Testis (tissue), 2 donors: ENCODE measurements at regions not wholly inside any gene's neighbourhood (a gene's known extent, or its start where the extent isn't known, plus 50 kb on each side); places are given as distances from the start of the nearest gene placed in this dataset.

Source experiments
- DNase-seq: peaks from one replicate; pipeline ENCODE4 v3.0.0-alpha.2; 2019
- H3K27ac ChIP-seq, 2 donors: fragments of 200-600 bp; sonication (generic); one replicate each; pipeline ENCODE4 v1.5.1; 2019
- H3K27me3 ChIP-seq: fragments of 200-600 bp; sonication (generic); one replicate; pipeline ENCODE4 v1.5.1; 2019
- H3K36me3 ChIP-seq: fragments of 200-600 bp; sonication (generic); one replicate; pipeline ENCODE4 v1.5.1; 2017; ENCODE audit warnings: low read depth; ENCODE audit errors: missing control alignments
- H3K4me1 ChIP-seq: fragments of 200-600 bp; sonication (generic); one replicate; pipeline ENCODE4 v1.5.1; 2019
- H3K4me3 ChIP-seq, 2 donors: fragments of 200-600 bp; sonication (generic); one replicate each; pipeline ENCODE4 v1.5.1; 2017 to 2019
- H3K9me3 ChIP-seq: fragments of 200-600 bp; sonication (generic); one replicate; pipeline ENCODE4 v1.5.1; 2017
- CTCF ChIP-seq, 3 experiments: fragments of 450-650 bp in 2 of 3; fragments of 200-600 bp in 1 of 3; sonication (generic) in 1 of 3; IDR thresholded peaks; one replicate each; pipeline ENCODE4 v1.5.1; 2016 to 2019; ENCODE audit warnings: antibody characterized with exemption in 3 of 3, mild to moderate bottlenecking in 2 of 3, moderate library complexity in 1 of 3
- POLR2A ChIP-seq: fragments of 450-650 bp; IDR thresholded peaks from one replicate; pipeline ENCODE4 v1.6.1; 2017; ENCODE audit warnings: antibody characterized with exemption, mild to moderate bottlenecking, moderate library complexity
- WGBS, 2 donors: methylation state at CpG; one replicate each; pipeline ENCODE4 v1.1.5; 2018; 5-methylcytosine and 5-hydroxymethylcytosine counted together
- intact Hi-C: fragments of 100-400 bp; cut with DNase I; formaldehyde crosslinking; loops from one replicate; pipeline ENCODE4 v1.15.1; 2023; ENCODE audit warnings: low total_unique reads

GRCh38 chr4:22315628-22316027, 200.2 kb downstream of the ADGRA3 start:
- Histone ChIP-seq H3K4me1 (no peaks in the 10 kb centered on the region), H3K27me3 (no peaks in the 10 kb centered on the region), H3K4me3 (no peak overlapping the region), H3K27ac (no peak overlapping the region), H3K9me3 (no peaks in the 10 kb centered on the region), H3K36me3 (no peaks in the 10 kb centered on the region)
- no peak for TF ChIP-seq CTCF (IDR thresholded peaks at IDR 0.05)
- TF ChIP-seq POLR2A = no peak
- 51 to 55% methylated on average over 2 of the region's 2 CpGs for WGBS, 2 donors
- DNase-seq = no peak
- intact Hi-C loops = no loop called here

- no peak for DNase-seq
- Histone ChIP-seq H3K4me1 (no peaks in the 10 kb centered on the region), H3K27me3 (no peaks in the 10 kb centered on the region), H3K27ac (no peak overlapping the region), H3K4me3 (no peak overlapping the region), H3K36me3 (no peaks in the 10 kb centered on the region), H3K9me3 (no peaks in the 10 kb centered on the region)
- intact Hi-C loops = no loop called here
- TF ChIP-seq POLR2A (no peak), CTCF (IDR thresholded peaks at IDR 0.05) (no peak)
Measured at GRCh38 chr4:22313976-22314375, 201.9 kb downstream of the ADGRA3 start.

GRCh38 chr4:22312113-22312512, 203.8 kb downstream of the ADGRA3 start:
- intact Hi-C loops = no loop called here

GRCh38 chr4:22301253-22301652, 214.6 kb downstream of the ADGRA3 start:
- DNase-seq = no peak
- Histone ChIP-seq H3K27me3 (no peaks in the 10 kb centered on the region), H3K4me1 (no peaks in the 10 kb centered on the region), H3K27ac (no peak overlapping the region), H3K36me3 (no peaks in the 10 kb centered on the region), H3K4me3 (no peak overlapping the region), H3K9me3 (no peaks in the 10 kb centered on the region)
- 41 to 42% methylated on average over 2 of the region's 2 CpGs for WGBS, 2 donors
- intact Hi-C loops = no loop called here
- TF ChIP-seq POLR2A (no peak), CTCF (IDR thresholded peaks at IDR 0.05) (no peak)

More at GRCh38 chr4:22312113-22312512, 203.8 kb downstream of the ADGRA3 start:
- TF ChIP-seq POLR2A (no peak), CTCF (IDR thresholded peaks at IDR 0.05) (no peak)
- no peaks in the 10 kb centered on the region for H3K4me1 ChIP-seq
- no peak for DNase-seq
- no peak overlapping the region for H3K27ac ChIP-seq
- H3K27me3 ChIP-seq = no peaks in the 10 kb centered on the region
- H3K9me3 ChIP-seq = no peaks in the 10 kb centered on the region
- WGBS, 2 donors = 90 to 93% methylated on average over 4 of the region's 4 CpGs
- no peak overlapping the region for H3K4me3 ChIP-seq
- H3K36me3 ChIP-seq = no peaks in the 10 kb centered on the region

GRCh38 chr4:22299678-22300077, 216.2 kb downstream of the ADGRA3 start:
- no peaks in the 10 kb centered on the region for H3K27me3 ChIP-seq
- H3K9me3 ChIP-seq = no peaks in the 10 kb centered on the region
- H3K27ac ChIP-seq = no peak overlapping the region
- no peak for DNase-seq
- no peaks in the 10 kb centered on the region for H3K36me3 ChIP-seq
- intact Hi-C loops = no loop called here
- no peak for TF ChIP-seq POLR2A
- no peak for TF ChIP-seq CTCF (IDR thresholded peaks at IDR 0.05)
- no peaks in the 10 kb centered on the region for H3K4me1 ChIP-seq
- H3K4me3 ChIP-seq = no peak overlapping the region
- 70 to 78% methylated on average over 3 of the region's 3 CpGs for WGBS, 2 donors
